CD4-positive, CD25-positive, alpha-beta regulatory T cell (primary cell): ENCODE measurements at regions not wholly inside any gene's neighbourhood (a gene's known extent, or its start where the extent isn't known, plus 50 kb on each side); places are given as distances from the start of the nearest gene placed in this dataset.

ENCODE experiments used
- ATAC-seq, 2 donors: fragments of 150-1000 bp; cut with Tn5 transposase; one replicate each; pipeline ENCODE4 v1.10.0; 2021; ENCODE audit warnings: low read depth in 2 of 2, moderate number of reproducible peaks in 2 of 2, moderate library complexity in 1 of 2
- DNase-seq, 3 donors: peaks; one replicate each; pipeline versions ENCODE4 v3.0.0 to v3.0.0-alpha.2; 2012 to 2022; ENCODE audit warnings: mixed read lengths in 1 of 3
- H3K27ac ChIP-seq: one replicate; pipeline ENCODE4 v1.7.0; 2013; ENCODE audit warnings: mild to moderate bottlenecking, low read length; ENCODE audit not compliant: insufficient read depth, poor library complexity, severe bottlenecking
- H3K27me3 ChIP-seq: one replicate; pipeline ENCODE4 v1.7.0; 2013; ENCODE audit warnings: low read length; ENCODE audit not compliant: control insufficient read depth, insufficient read depth
- H3K36me3 ChIP-seq: one replicate; pipeline ENCODE4 v1.7.0; 2013; ENCODE audit warnings: mild to moderate bottlenecking, low read length, moderate library complexity; ENCODE audit not compliant: control insufficient read depth, insufficient read depth
- H3K4me1 ChIP-seq: 2 replicates; pipeline ENCODE4 v1.7.0; 2013; ENCODE audit warnings: mild to moderate bottlenecking, low read length; ENCODE audit not compliant: insufficient read depth, control insufficient read depth, poor library complexity, severe bottlenecking
- H3K4me3 ChIP-seq: one replicate; pipeline ENCODE4 v1.7.0; 2013; ENCODE audit warnings: low read depth, mild to moderate bottlenecking, low read length, moderate library complexity
- H3K9me3 ChIP-seq, 2 experiments: 1 replicate in 1 of 2; 2 replicates in 1 of 2; pipeline ENCODE4 v1.7.0; 2013; ENCODE audit warnings: low read length in 2 of 2, mild to moderate bottlenecking in 1 of 2, moderate library complexity in 1 of 2; ENCODE audit not compliant: control insufficient read depth in 2 of 2
- H3K27ac Mint-ChIP-seq, 3 donors: one replicate each; pipeline ENCODE4 v1.8.0; 2020 to 2022; ENCODE audit warnings: mild to moderate bottlenecking in 3 of 3, mixed read lengths in 3 of 3, moderate library complexity in 2 of 3
- H3K27me3 Mint-ChIP-seq: one replicate; pipeline ENCODE4 v1.8.0; 2022; ENCODE audit warnings: mild to moderate bottlenecking, mixed read lengths
- H3K36me3 Mint-ChIP-seq: one replicate; pipeline ENCODE4 v1.8.0; 2020; ENCODE audit warnings: mixed read lengths
- H3K4me1 Mint-ChIP-seq, 4 donors: one replicate each; pipeline ENCODE4 v1.8.0; 2020 to 2022; ENCODE audit warnings: mixed read lengths in 4 of 4, mild to moderate bottlenecking in 1 of 4
- H3K4me3 Mint-ChIP-seq, 4 donors: one replicate each; pipeline ENCODE4 v1.8.0; 2020 to 2022; ENCODE audit warnings: mild to moderate bottlenecking in 4 of 4, mixed read lengths in 4 of 4, moderate library complexity in 3 of 4
- H3K9me3 Mint-ChIP-seq, 7 donors: one replicate each; pipeline ENCODE4 v1.8.0; 2020 to 2022; ENCODE audit warnings: mixed read lengths in 7 of 7, mild to moderate bottlenecking in 3 of 7, moderate library complexity in 2 of 7

DNA sequence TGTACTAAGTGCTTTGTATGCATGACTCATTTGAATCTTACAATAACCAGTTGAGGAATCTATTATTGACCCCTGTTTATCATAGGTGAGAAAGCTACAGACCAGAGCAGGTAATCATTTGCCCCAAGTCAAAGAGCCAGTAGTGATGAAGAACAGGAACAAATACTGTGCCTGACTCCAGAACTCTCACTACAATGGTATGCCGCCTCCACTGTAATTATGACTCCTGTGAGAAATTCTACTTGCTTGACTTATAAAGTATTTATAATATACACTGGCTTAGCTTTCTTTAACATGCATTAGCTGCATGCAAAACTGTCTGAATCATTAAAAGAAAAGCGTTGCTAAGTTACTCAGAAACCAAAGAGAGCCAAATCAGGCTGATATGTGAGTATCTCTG is 92.6 kb downstream of the ZNF281 start:
- Histone ChIP-seq H3K27me3 (peaks cover 12% of the 10 kb centered on the region), H3K4me3 (no peak overlapping the region), H3K27ac (no peak overlapping the region), H3K4me1 (no peaks in the 10 kb centered on the region), H3K9me3 (no peaks in the 10 kb centered on the region), H3K36me3 (no peaks in the 10 kb centered on the region)
- DNase-seq, result no peak
- no peak for ATAC-seq
- Mint-ChIP-seq H3K4me3 (no peak overlapping the region), H3K4me1 (no peaks in the 10 kb centered on the region), H3K27me3 (peaks cover 36% of the 10 kb centered on the region), H3K36me3 (no peaks in the 10 kb centered on the region), H3K27ac (no peak overlapping the region), H3K9me3 (no peaks in the 10 kb centered on the region)

GRCh38 chr1:200316148-200316803 is 93.6 kb downstream of the ZNF281 start:
- no peaks in the 10 kb centered on the region for H3K36me3 Mint-ChIP-seq
- Histone ChIP-seq H3K9me3 (no peaks in the 10 kb centered on the region), H3K36me3 (no peaks in the 10 kb centered on the region), H3K27ac (no peak overlapping the region), H3K27me3 (peaks cover 12% of the 10 kb centered on the region), H3K4me3 (no peak overlapping the region), H3K4me1 (no peaks in the 10 kb centered on the region)
- H3K4me3 Mint-ChIP-seq, result no peak overlapping the region
- ATAC-seq (no peak), DNase-seq (no peak)
- H3K27me3 Mint-ChIP-seq, result peaks cover 36% of the 10 kb centered on the region
- no peak overlapping the region for H3K27ac Mint-ChIP-seq
- H3K4me1 Mint-ChIP-seq, result no peaks in the 10 kb centered on the region
- no peaks in the 10 kb centered on the region for H3K9me3 Mint-ChIP-seq

GRCh38 chr1:200314085-200314750 is 95.6 kb downstream of the ZNF281 start:
- Mint-ChIP-seq H3K9me3 (no peaks in the 10 kb centered on the region), H3K27ac (no peak overlapping the region), H3K36me3 (no peaks in the 10 kb centered on the region), H3K4me1 (peaks cover 0 to under 1% (median 0%) of the 10 kb centered on the region in 4 donors), H3K27me3 (peaks cover 38% of the 10 kb centered on the region), H3K4me3 (no peak overlapping the region)
- ATAC-seq (no peak), DNase-seq (no peak)
- Histone ChIP-seq H3K36me3 (no peaks in the 10 kb centered on the region), H3K4me3 (no peak overlapping the region), H3K27me3 (peaks cover 12% of the 10 kb centered on the region), H3K4me1 (no peaks in the 10 kb centered on the region), H3K27ac (no peak overlapping the region), H3K9me3 (no peaks in the 10 kb centered on the region)

DNA sequence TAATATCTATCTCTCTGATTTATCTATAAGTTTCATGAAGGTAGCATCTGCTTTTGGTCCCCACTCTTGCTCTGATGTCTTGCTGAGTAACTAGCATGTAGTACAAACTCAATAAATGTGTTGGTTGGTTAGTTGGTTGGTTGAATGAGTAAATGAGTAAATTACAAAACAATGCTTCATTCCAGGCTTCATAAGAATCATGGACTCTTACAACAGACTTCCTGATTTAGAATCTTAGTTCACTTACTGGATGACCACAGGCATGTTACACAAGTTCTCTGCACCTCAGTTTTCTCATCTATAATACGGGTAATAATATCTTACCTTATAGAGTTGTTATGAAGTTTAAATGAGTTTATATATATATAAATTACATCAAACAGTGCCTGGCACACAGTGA is 98.6 kb downstream of the ZNF281 start:
- peaks cover 8% of the 10 kb centered on the region for H3K4me1 ChIP-seq
- H3K27me3 ChIP-seq, result peaks cover 4% of the 10 kb centered on the region
- no peak overlapping the region for H3K27ac Mint-ChIP-seq
- peaks cover 32% of the 10 kb centered on the region for H3K27me3 Mint-ChIP-seq
- H3K27ac ChIP-seq, result no peak overlapping the region
- H3K4me3 ChIP-seq, result no peak overlapping the region
- H3K9me3 Mint-ChIP-seq, result no peaks in the 10 kb centered on the region
- H3K4me3 Mint-ChIP-seq, result no peak overlapping the region
- no peak for DNase-seq
- H3K4me1 Mint-ChIP-seq, result peaks cover 4 to 15% (median 7%) of the 10 kb centered on the region in 4 donors
- no peaks in the 10 kb centered on the region for H3K36me3 Mint-ChIP-seq
- no peaks in the 10 kb centered on the region for H3K36me3 ChIP-seq
- H3K9me3 ChIP-seq, result no peaks in the 10 kb centered on the region
- no peak for ATAC-seq

DNA sequence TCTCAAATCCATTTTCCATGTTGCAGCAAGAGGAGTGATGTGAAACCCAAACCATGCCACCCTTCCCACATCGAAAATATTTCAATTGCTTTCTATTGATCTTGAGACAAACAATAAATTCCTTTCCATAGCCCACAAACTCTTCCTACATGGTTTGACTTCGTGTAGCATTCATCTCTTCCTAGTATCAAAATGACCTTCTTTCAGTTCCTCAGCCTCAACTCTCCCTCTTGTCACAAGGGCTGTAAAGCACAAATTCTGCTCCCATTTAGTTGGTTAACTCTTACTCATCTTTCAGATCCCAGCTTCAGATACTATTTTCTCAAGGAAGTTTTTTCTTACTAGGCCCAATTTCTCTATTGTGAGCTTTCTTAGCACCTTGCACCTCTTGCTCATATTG is 99.0 kb downstream of the ZNF281 start:
- H3K27ac ChIP-seq, result no peak overlapping the region
- H3K9me3 ChIP-seq, result no peaks in the 10 kb centered on the region
- no peaks in the 10 kb centered on the region for H3K36me3 ChIP-seq
- Mint-ChIP-seq H3K27me3 (peaks cover 28% of the 10 kb centered on the region), H3K4me1 (peaks cover 4 to 15% (median 7%) of the 10 kb centered on the region in 4 donors), H3K36me3 (no peaks in the 10 kb centered on the region), H3K9me3 (no peaks in the 10 kb centered on the region), H3K27ac (no peak overlapping the region), H3K4me3 (peak overlapping the region in 1 of 4 donors; percentile 6)
- no peak for DNase-seq
- no peak overlapping the region for H3K4me3 ChIP-seq
- no peak for ATAC-seq
- H3K27me3 ChIP-seq, result peaks cover 3% of the 10 kb centered on the region
- peaks cover 8% of the 10 kb centered on the region for H3K4me1 ChIP-seq

GRCh38 chr1:200307755-200308066 is 102.1 kb downstream of the ZNF281 start:
- peaks cover 4 to 20% (median 12%) of the 10 kb centered on the region in 4 donors for H3K4me1 Mint-ChIP-seq
- H3K9me3 Mint-ChIP-seq, result no peaks in the 10 kb centered on the region
- H3K36me3 Mint-ChIP-seq, result no peaks in the 10 kb centered on the region
- H3K27me3 ChIP-seq, result no peaks in the 10 kb centered on the region
- H3K27me3 Mint-ChIP-seq, result peaks cover 12% of the 10 kb centered on the region
- no peaks in the 10 kb centered on the region for H3K9me3 ChIP-seq
- H3K36me3 ChIP-seq, result no peaks in the 10 kb centered on the region
- peaks cover 8% of the 10 kb centered on the region for H3K4me1 ChIP-seq
- no peak overlapping the region for H3K4me3 ChIP-seq
- DNase-seq, result no peak
- H3K4me3 Mint-ChIP-seq, result peak overlapping the region in 1 of 4 donors; percentile 7
- no peak for ATAC-seq
- no peak overlapping the region for H3K27ac ChIP-seq
- H3K27ac Mint-ChIP-seq, result no peak overlapping the region

DNA sequence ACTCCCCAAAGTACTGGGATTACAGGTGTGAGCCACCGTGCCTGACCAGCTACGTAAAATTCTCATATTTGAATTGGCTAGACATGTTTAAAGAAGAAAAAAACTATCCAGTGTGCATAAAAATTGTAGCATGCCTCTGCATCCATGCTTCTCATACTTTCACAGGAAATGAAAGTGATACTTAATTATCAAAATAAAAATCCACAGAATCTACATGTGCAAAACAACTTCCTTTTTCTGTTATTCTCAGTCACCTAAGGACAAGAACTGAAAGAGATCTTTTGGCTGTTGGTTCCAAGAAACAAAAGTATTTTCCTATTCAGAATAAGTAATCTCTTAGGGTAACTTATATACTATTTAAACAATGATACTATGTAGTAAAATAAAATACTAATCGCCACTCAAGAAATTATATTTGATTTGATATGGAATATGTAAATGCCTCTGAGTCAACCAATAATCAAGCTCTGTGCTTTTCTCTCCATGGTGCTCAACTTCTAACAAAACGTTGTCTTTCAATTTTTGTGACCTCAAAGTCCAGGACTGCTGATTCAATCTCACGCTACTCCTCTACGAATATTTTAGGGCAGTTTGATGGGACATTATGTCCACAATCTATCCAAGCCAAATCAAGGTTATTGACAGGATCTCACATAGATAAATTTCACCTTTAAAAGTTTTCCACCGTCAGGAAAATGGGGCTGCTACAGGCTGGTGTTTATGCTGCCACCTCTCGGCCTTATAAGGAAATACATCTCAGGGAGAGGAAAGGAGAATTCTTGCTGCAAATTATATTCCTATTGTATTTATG is 102.7 kb downstream of the ZNF281 start:
- ATAC-seq (peak in 1 of 2 donors; percentile 55), DNase-seq (peak in 2 of 3 donors; percentile 51 to 59)
- Histone ChIP-seq H3K36me3 (no peaks in the 10 kb centered on the region), H3K27me3 (no peaks in the 10 kb centered on the region), H3K27ac (no peak overlapping the region), H3K4me3 (peak overlapping the region; percentile 73), H3K4me1 (peaks cover 8% of the 10 kb centered on the region), H3K9me3 (no peaks in the 10 kb centered on the region)
- Mint-ChIP-seq H3K9me3 (no peaks in the 10 kb centered on the region), H3K27ac (peak overlapping the region in 2 of 3 donors; percentile 74 to 78), H3K4me3 (peak overlapping the region; percentile 7 to 83 (median 76)), H3K27me3 (peaks cover 9% of the 10 kb centered on the region), H3K36me3 (no peaks in the 10 kb centered on the region), H3K4me1 (peaks cover 4 to 23% (median 13%) of the 10 kb centered on the region in 4 donors)
